Skeletal muscle tissue (tissue), 3 donors: ENCODE measurements at regions not wholly inside any gene's neighbourhood (a gene's known extent, or its start where the extent isn't known, plus 50 kb on each side); places are given as distances from the start of the nearest gene placed in this dataset.
A peak's percentile ranks its signal among the peaks of the same experiment; 100 is the strongest.
"Not testable (repeated sequence)": the region's sequence is repeated elsewhere in the genome, so short reads cannot be mapped to it uniquely, and the experiment has no call there.

Experiments used
- H3K27ac ChIP-seq: one replicate; pipeline ENCODE4 v1.7.0; 2013; ENCODE audit warnings: mild to moderate bottlenecking, low read depth, low read length, inconsistent platforms
- H3K27me3 ChIP-seq, 3 donors: one replicate each; pipeline ENCODE4 v1.7.0; 2013; ENCODE audit warnings: low read length in 3 of 3; ENCODE audit not compliant: control insufficient read depth in 3 of 3, insufficient read depth in 3 of 3
- H3K36me3 ChIP-seq, 3 donors: one replicate each; pipeline ENCODE4 v1.7.0; 2013; ENCODE audit warnings: low read length in 3 of 3; ENCODE audit not compliant: control insufficient read depth in 3 of 3, insufficient read depth in 3 of 3
- H3K4me1 ChIP-seq, 3 donors: one replicate each; pipeline ENCODE4 v1.7.0; 2013; ENCODE audit warnings: low read length in 3 of 3, mild to moderate bottlenecking in 3 of 3; ENCODE audit not compliant: control insufficient read depth in 3 of 3, insufficient read depth in 3 of 3
- H3K4me3 ChIP-seq, 3 donors: one replicate each; pipeline ENCODE4 v1.7.0; 2013; ENCODE audit warnings: low read length in 3 of 3
- H3K9ac ChIP-seq, 3 donors: one replicate each; pipeline ENCODE4 v1.7.0; 2013; ENCODE audit warnings: low read length in 3 of 3, mild to moderate bottlenecking in 3 of 3, moderate library complexity in 2 of 3, low read depth in 1 of 3
- H3K9me3 ChIP-seq, 3 donors: one replicate each; pipeline ENCODE4 v1.7.0; 2013; ENCODE audit warnings: low read length in 3 of 3; ENCODE audit not compliant: control insufficient read depth in 3 of 3
- donor health status: Osteomylitis.

GRCh38 chr1:208975456-208975855 lies 608.1 kb upstream of the CAMK1G start:
- H3K36me3 ChIP-seq = no peaks in the 10 kb centered on the region
- no peak overlapping the region for H3K27ac ChIP-seq
- H3K4me1 ChIP-seq = no peaks in the 10 kb centered on the region
- no peaks in the 10 kb centered on the region for H3K27me3 ChIP-seq
- no peak overlapping the region for H3K9ac ChIP-seq
- no peaks in the 10 kb centered on the region for H3K9me3 ChIP-seq
- H3K4me3 ChIP-seq = no peak overlapping the region

DNA sequence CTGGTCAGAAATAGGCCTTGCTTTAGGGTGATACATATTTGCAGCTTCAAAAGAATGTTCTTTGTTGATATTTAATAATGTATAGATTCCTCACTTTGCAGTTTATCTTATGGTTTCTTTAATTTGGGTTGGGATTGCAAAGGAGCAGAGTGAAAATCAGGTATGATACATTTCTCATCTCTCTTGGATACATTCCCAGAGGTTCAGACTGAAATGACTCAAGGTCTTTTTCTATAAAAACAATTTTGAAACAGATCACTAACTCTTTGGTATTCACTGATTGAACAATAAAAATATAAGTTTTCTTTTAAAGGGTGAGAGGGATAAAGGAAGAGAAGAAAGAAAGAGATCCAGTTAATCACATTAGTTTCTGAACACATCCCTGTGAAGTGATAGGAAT lies 606.5 kb upstream of the CAMK1G start:
- Histone ChIP-seq H3K27ac (no peak overlapping the region), H3K4me3 (no peak overlapping the region), H3K9me3 (no peaks in the 10 kb centered on the region), H3K9ac (no peak overlapping the region), H3K36me3 (no peaks in the 10 kb centered on the region), H3K27me3 (no peaks in the 10 kb centered on the region), H3K4me1 (no peaks in the 10 kb centered on the region)

DNA sequence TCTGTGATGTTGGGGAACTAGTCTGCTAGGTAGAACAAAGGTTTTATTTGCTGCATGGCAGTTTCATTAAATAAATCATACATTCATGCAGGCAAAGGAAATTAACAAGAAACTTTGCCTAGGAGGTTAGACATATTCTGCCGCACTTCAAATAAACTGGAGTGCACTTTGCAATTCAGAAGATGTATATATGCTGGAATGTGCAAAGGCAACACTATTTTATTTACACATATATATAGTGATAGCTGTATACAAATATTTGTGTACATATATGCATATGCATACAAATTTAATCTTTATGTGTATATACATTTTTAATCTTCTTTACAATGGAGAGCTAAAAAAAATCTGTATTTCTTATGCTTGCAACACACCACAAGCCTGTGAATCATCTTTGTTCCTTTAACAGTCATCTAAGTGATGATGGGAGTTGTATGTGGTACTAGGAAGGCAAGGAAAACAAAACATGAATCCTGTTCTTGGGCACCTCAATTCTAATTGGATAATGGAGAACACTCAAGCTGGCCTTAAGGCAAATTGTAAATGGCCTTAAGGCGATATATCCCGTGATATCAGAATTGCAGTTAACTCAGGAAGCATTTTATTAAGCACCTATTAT lies 605.8 kb upstream of the CAMK1G start:
- Histone ChIP-seq H3K27ac (no peak overlapping the region), H3K27me3 (no peaks in the 10 kb centered on the region), H3K36me3 (no peaks in the 10 kb centered on the region), H3K9ac (no peak overlapping the region), H3K4me3 (no peak overlapping the region), H3K9me3 (no peaks in the 10 kb centered on the region), H3K4me1 (no peaks in the 10 kb centered on the region)

GRCh38 chr1:208979776-208980175 lies 603.7 kb upstream of the CAMK1G start:
- Histone ChIP-seq H3K4me3 (no peak overlapping the region), H3K27me3 (no peaks in the 10 kb centered on the region), H3K36me3 (no peaks in the 10 kb centered on the region), H3K27ac (no peak overlapping the region), H3K4me1 (no peaks in the 10 kb centered on the region), H3K9me3 (no peaks in the 10 kb centered on the region), H3K9ac (no peak overlapping the region)

GRCh38 chr1:208980605-208981004 lies 602.9 kb upstream of the CAMK1G start:
- Histone ChIP-seq H3K9ac (no peak overlapping the region), H3K27ac (no peak overlapping the region), H3K9me3 (no peaks in the 10 kb centered on the region), H3K4me3 (no peak overlapping the region), H3K27me3 (no peaks in the 10 kb centered on the region), H3K36me3 (no peaks in the 10 kb centered on the region), H3K4me1 (no peaks in the 10 kb centered on the region)

GRCh38 chr1:208985231-208985630 lies 598.3 kb upstream of the CAMK1G start:
- peaks cover 0 to 2% (median 0%) of the 10 kb centered on the region in 3 donors for H3K4me1 ChIP-seq
- no peaks in the 10 kb centered on the region for H3K9me3 ChIP-seq
- no peak overlapping the region for H3K9ac ChIP-seq
- H3K4me3 ChIP-seq = no peak overlapping the region
- no peaks in the 10 kb centered on the region for H3K27me3 ChIP-seq
- no peaks in the 10 kb centered on the region for H3K36me3 ChIP-seq
- no peak overlapping the region for H3K27ac ChIP-seq

DNA sequence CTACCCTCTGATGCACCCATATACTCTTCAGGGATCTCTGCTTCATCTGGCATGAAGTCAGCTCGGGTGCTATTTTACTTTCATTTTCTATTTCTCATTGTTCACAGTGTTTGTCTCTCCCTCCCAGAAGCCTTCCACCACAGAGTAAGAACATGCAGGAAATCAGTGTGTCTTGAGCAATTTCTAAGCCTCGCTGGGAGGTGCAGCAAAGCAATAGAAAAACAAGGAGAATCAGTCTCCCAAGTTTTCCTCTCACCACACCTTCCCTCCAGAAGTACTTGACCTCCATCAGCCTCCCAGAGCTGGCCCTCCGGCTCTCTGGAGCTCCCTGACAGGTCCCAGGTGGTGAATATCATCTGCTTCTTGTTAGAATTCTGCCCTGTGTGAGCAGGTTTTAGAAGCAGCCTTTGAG lies 594.7 kb upstream of the CAMK1G start:
- no peak overlapping the region for H3K27ac ChIP-seq

DNA sequence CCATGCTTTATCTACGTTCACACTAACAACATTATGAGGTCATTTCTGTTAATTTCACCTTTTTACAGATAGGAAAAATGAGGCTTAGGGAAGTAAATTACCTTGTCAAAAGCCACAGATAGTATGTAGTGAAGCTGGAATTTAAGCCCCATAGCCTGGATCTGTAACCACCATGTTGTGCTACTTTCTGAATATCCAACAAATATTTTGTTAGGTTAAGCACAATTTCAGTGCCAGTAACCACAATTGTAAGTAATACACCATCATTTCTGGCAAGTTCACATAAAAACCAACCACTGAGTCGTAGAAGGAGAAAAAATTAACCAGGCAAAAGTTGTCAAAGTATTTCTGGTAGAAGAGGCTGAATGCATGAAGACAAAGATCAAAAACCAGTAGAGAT lies 593.1 kb upstream of the CAMK1G start:
- Histone ChIP-seq H3K4me3 (no peak overlapping the region), H3K27ac (no peak overlapping the region), H3K9me3 (no peaks in the 10 kb centered on the region), H3K36me3 (no peaks in the 10 kb centered on the region), H3K9ac (no peak overlapping the region), H3K4me1 (peaks cover 0 to 2% (median 0%) of the 10 kb centered on the region in 3 donors), H3K27me3 (no peaks in the 10 kb centered on the region)

More for the DNA sequence above, 594.7 kb upstream of the CAMK1G start:
- Histone ChIP-seq H3K9ac (no peak overlapping the region), H3K4me3 (peak overlapping the region; percentile 6 to 38 (median 37)), H3K36me3 (no peaks in the 10 kb centered on the region), H3K9me3 (no peaks in the 10 kb centered on the region), H3K27me3 (no peaks in the 10 kb centered on the region), H3K4me1 (peaks cover 0 to 2% (median 0%) of the 10 kb centered on the region in 3 donors)

DNA sequence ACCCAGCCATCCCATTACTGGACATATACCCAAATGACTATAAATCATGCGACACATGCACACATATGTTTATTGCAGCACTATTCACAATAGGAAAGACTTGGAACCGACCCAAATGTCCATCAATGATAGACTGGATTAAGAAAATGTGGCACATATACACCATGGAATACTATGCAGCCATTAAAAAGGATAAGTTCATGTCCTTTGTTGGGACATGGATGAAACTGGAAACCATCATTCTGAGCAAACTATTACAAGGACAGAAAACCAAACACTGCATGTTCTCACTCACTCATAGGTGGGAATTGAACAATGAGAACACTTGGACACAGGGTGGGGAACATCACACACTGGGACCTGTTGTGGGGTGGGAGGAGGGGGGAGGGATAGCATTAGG lies 586.5 kb upstream of the CAMK1G start:
- not testable (repeated sequence) for H3K9ac ChIP-seq, H3K27ac ChIP-seq, H3K27me3 ChIP-seq, H3K9me3 ChIP-seq, H3K4me3 ChIP-seq, H3K36me3 ChIP-seq, H3K4me1 ChIP-seq

DNA sequence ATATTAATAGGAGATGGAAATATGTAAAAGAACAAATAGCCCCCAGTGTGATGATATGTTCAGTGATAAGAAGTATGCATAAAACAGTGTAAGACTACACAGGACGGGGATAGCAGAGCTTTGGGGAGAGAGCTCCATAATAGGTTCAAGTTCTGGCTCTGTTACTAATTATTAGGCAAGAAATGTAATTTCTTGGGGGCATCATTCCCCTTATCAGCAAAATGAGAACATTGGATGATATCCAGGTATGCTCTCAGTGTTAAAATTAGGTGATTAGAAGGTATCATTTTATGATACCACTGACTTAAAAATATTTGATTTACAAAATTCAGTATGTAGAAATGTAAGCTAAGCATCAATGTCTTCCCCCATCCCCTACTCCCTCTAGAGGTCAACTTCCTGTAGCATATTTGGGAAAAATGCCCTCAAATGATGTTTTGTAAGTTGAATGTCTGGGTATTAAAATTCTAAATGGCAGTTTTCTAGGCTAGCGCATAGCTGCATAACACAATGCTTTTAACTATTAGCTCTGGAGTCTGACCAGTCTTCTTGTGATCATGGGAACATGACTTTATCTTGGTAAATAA lies 585.7 kb upstream of the CAMK1G start:
- Histone ChIP-seq H3K4me3 (no peak overlapping the region), H3K27ac (no peak overlapping the region), H3K4me1 (no peaks in the 10 kb centered on the region), H3K27me3 (no peaks in the 10 kb centered on the region), H3K36me3 (no peaks in the 10 kb centered on the region), H3K9me3 (no peaks in the 10 kb centered on the region), H3K9ac (no peak overlapping the region)
